ENCODE measurements at regions not wholly inside any gene's neighbourhood (a gene's known extent, or its start where the extent isn't known, plus 50 kb on each side); places are given as distances from the start of the nearest gene placed in this dataset.

DNA sequence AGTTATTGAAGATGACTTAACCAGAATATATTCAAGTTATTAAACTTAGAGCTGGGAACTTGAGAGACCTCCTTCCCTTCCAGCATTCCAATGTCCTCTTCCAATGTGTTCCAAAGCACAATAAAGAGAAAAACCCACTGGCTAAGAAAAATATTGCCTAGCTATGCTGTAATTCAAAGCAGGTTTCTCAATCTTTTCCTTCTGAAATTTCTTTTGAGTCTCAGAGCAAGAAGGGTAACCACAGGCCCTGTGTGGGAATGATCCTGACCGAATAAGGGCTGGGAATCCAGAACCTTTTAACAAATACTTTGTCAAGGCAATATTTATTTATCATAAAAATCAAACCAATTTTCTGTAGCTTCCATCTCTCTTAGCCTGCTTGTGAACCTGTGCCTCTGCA lies 150.7 kb upstream of the SFRP2 start:
- no peak for TF ChIP-seq EZH2 (IDR thresholded peaks at IDR 0.05; ENCODE audit: low read length, missing control alignments)
- TF ChIP-seq, protein P1, sequence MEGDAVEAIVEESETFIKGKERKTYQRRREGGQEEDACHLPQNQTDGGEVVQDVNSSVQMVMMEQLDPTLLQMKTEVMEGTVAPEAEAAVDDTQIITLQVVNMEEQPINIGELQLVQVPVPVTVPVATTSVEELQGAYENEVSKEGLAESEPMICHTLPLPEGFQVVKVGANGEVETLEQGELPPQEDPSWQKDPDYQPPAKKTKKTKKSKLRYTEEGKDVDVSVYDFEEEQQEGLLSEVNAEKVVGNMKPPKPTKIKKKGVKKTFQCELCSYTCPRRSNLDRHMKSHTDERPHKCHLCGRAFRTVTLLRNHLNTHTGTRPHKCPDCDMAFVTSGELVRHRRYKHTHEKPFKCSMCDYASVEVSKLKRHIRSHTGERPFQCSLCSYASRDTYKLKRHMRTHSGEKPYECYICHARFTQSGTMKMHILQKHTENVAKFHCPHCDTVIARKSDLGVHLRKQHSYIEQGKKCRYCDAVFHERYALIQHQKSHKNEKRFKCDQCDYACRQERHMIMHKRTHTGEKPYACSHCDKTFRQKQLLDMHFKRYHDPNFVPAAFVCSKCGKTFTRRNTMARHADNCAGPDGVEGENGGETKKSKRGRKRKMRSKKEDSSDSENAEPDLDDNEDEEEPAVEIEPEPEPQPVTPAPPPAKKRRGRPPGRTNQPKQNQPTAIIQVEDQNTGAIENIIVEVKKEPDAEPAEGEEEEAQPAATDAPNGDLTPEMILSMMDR (conservative IDR thresholded peaks at IDR 0.05 in 1 of 2, IDR thresholded peaks at IDR 0.05 in 1 of 2; ENCODE audit: low read depth in 1 of 2, low read length in 2 of 2) = no peak
